K562 (cell line): ENCODE measurements at regions not wholly inside any gene's neighbourhood (a gene's known extent, or its start where the extent isn't known, plus 50 kb on each side); places are given as distances from the start of the nearest gene placed in this dataset.

Experiments
- ATAC-seq: fragments of 200-7000 bp; cut with Tn5 transposase; 3 replicates; pipeline ENCODE4 v1.9.1; 2020; ENCODE audit warnings: moderate library complexity
- BruUV-seq: library from RNA; stranded (reverse); fragments of 400-500 nt; replicated peaks from 2 replicates; lab custom pipeline; 2021; lab: Mats Ljungman, UMichigan
- CTCF ChIA-PET: fragments of 300-600 bp; formaldehyde crosslinking; extraction: SDS; loops from one replicate; lab custom pipeline; 2021; ENCODE audit warnings: low intra/inter-chr PET ratio; lab: Yijun Ruan, JAX
- POLR2A ChIA-PET: fragments of 300-600, 350-650 bp; sonication (Branson Sonifier 250); formaldehyde crosslinking; extraction: SDS; loops from one replicate; lab custom pipeline; 2021; ENCODE audit warnings: antibody characterized with exemption, inconsistent platforms; lab: Yijun Ruan, JAX
- DNase-seq, 4 experiments: peaks; one replicate each; pipeline versions ENCODE4 v3.0.0 to v3.0.0-alpha.2; 2011 to 2018; ENCODE audit warnings: low spot score in 3 of 4, mixed read lengths in 3 of 4; ENCODE audit errors: extremely low read depth in 1 of 4
- FAIRE-seq: peaks from 2 replicates; lab custom pipeline; 2011; peaks lifted over from hg19 to GRCh38; lab: Jason Lieb, UNC
- H2AFZ ChIP-seq: 2 replicates; pipeline ENCODE4 v1.6.0; 2011; ENCODE audit warnings: low read depth, low read length, control low read depth, inconsistent platforms
- H3K27ac ChIP-seq: fragments of 200-600 bp; 3 replicates; pipeline ENCODE4 v1.8.0; 2011; ENCODE audit warnings: low read depth, mild to moderate bottlenecking, control low read depth, inconsistent platforms, low read length, moderate library complexity, mixed read lengths; ENCODE audit errors: extremely low read depth
- H3K27me3 ChIP-seq, 2 experiments: fragments of 300-600 bp in 1 of 2; 2 replicates in 1 of 2; 3 replicates in 1 of 2; pipeline versions ENCODE4 v1.6.0 to v1.8.0; 2011; ENCODE audit warnings: inconsistent platforms in 2 of 2, low read length in 2 of 2, mild to moderate bottlenecking in 1 of 2, mixed read lengths in 1 of 2, moderate library complexity in 1 of 2; ENCODE audit not compliant: control insufficient read depth in 2 of 2, insufficient read depth in 2 of 2
- H3K36me3 ChIP-seq: fragments of 300-600 bp; 3 replicates; pipeline ENCODE4 v1.8.0; 2011; ENCODE audit warnings: mild to moderate bottlenecking, low read length, inconsistent platforms; ENCODE audit not compliant: control insufficient read depth, insufficient read depth
- H3K4me1 ChIP-seq, 2 experiments: fragments of 200-600 bp in 1 of 2; replicated peaks in 1 of 2; 2 replicates in 1 of 2; 3 replicates in 1 of 2; pipeline versions ENCODE4 v1.5.1 to v1.8.0; 2011; ENCODE audit warnings: inconsistent platforms in 2 of 2, low read length in 2 of 2, mild to moderate bottlenecking in 1 of 2, mixed read lengths in 1 of 2, moderate library complexity in 1 of 2; ENCODE audit not compliant: control insufficient read depth in 2 of 2, insufficient read depth in 2 of 2
- H3K4me2 ChIP-seq: 2 replicates; pipeline ENCODE4 v1.6.1; 2011; ENCODE audit warnings: low read length, control low read depth, inconsistent platforms, mixed read lengths; ENCODE audit not compliant: insufficient read depth
- H3K4me3 ChIP-seq: fragments of 200-600 bp; sonication (generic), shearing (Covaris generic); 2 replicates; pipeline ENCODE4 v1.5.1; 2016; ENCODE audit warnings: control low read depth, inconsistent platforms
- H3K79me2 ChIP-seq: fragments of 200-600 bp; 3 replicates; pipeline ENCODE4 v1.8.0; 2011; ENCODE audit warnings: low read length, inconsistent platforms; ENCODE audit not compliant: control insufficient read depth, insufficient read depth
- H3K9ac ChIP-seq, 2 experiments: 2 replicates each; pipeline versions ENCODE4 v1.6.0 to v1.6.1; 2011; ENCODE audit warnings: low read depth in 2 of 2, low read length in 2 of 2, control low read depth in 1 of 2, inconsistent platforms in 1 of 2, mild to moderate bottlenecking in 1 of 2, mixed read lengths in 1 of 2; ENCODE audit not compliant: insufficient read depth in 1 of 2
- H3K9me1 ChIP-seq: one replicate; pipeline ENCODE4 v1.6.0; 2011; ENCODE audit warnings: inconsistent platforms, mild to moderate bottlenecking, low read length, moderate library complexity; ENCODE audit not compliant: control insufficient read depth, insufficient read depth
- H3K9me3 ChIP-seq: replicated peaks from 2 replicates; pipeline ENCODE4 v1.5.1; 2011; ENCODE audit warnings: low read depth, low read length, inconsistent platforms; ENCODE audit not compliant: control insufficient read depth, insufficient read depth
- H4K20me1 ChIP-seq: replicated peaks from 2 replicates; pipeline ENCODE4 v1.6.1; 2011; ENCODE audit warnings: low read length, inconsistent platforms, mixed read lengths; ENCODE audit not compliant: control insufficient read depth, insufficient read depth
- EP400 ChIP-seq: fragments of 450-650 bp; IDR thresholded peaks from 2 replicates; pipeline ENCODE4 v1.6.1; 2017; ENCODE audit warnings: antibody characterized with exemption, mild to moderate bottlenecking, moderate library complexity
- ETV6 ChIP-seq, 3 experiments: fragments of 150-350 bp in 1 of 3; sonication (generic) in 1 of 3; formaldehyde crosslinking in 1 of 3; IDR thresholded peaks; 2 replicates each; pipeline versions ENCODE4 v1.6.1 to v1.8.0; 2014 to 2022; ENCODE audit warnings: borderline replicate concordance in 2 of 3, low read depth in 2 of 3, antibody characterized with exemption in 1 of 3, low read length in 1 of 3, mild to moderate bottlenecking in 1 of 3, missing genetic modification reagents in 1 of 3
- EZH2 ChIP-seq: IDR thresholded peaks from 2 replicates; pipeline ENCODE4 v1.6.1; 2012; ENCODE audit warnings: low read depth, mild to moderate bottlenecking, inconsistent platforms, low read length, borderline replicate concordance
- FOXA3 ChIP-seq, 2 experiments: fragments of 450-650 bp in 1 of 2; sonication (generic) in 1 of 2; formaldehyde crosslinking; IDR thresholded peaks in 1 of 2; conservative IDR thresholded peaks in 1 of 2; 2 replicates each; pipeline versions ENCODE4 v1.4.0 to v1.8.0; 2020 to 2022; ENCODE audit warnings: mild to moderate bottlenecking in 2 of 2, missing genetic modification reagents in 1 of 2
- FOXK1 ChIP-seq: sonication (generic); formaldehyde crosslinking; IDR thresholded peaks from 2 replicates; pipeline ENCODE4 v1.8.0; 2022; ENCODE audit warnings: missing genetic modification reagents, mild to moderate bottlenecking, borderline replicate concordance
- GATAD2A ChIP-seq: fragments of 450-650 bp; IDR thresholded peaks from 2 replicates; pipeline ENCODE4 v1.6.1; 2017
- LCOR ChIP-seq: sonication (generic); formaldehyde crosslinking; IDR thresholded peaks from 2 replicates; pipeline ENCODE4 v1.8.0; 2022; ENCODE audit warnings: mild to moderate bottlenecking, missing genetic modification reagents
- MTA1 ChIP-seq: fragments of 450-650 bp; IDR thresholded peaks from 2 replicates; pipeline ENCODE4 v1.6.1; 2017; ENCODE audit warnings: borderline replicate concordance
- PKNOX1 ChIP-seq: fragments of 450-650 bp; IDR thresholded peaks from 2 replicates; pipeline ENCODE4 v1.6.1; 2016
- POLR2A ChIP-seq: fragments of 450-650 bp; conservative IDR thresholded peaks from 2 replicates; pipeline ENCODE4 v1.6.1; 2016
- SMARCA4 ChIP-seq: fragments of 450-650 bp; IDR thresholded peaks from 2 replicates; pipeline ENCODE4 v1.6.1; 2016
- SRF ChIP-seq, 2 experiments: fragments of 250-450, 450-650 bp in 1 of 2; sonication (Bioruptor Pico) in 1 of 2; sonication (generic) in 1 of 2; formaldehyde crosslinking; IDR thresholded peaks; 2 replicates each; pipeline versions ENCODE4 v1.5.0 to v1.5.1; 2020 to 2022; ENCODE audit warnings: mild to moderate bottlenecking in 1 of 2, missing genetic modification reagents in 1 of 2
- ZBTB17 ChIP-seq: fragments of 450-650 bp; formaldehyde crosslinking; IDR thresholded peaks from 2 replicates; pipeline ENCODE4 v1.4.0; 2020; ENCODE audit warnings: mild to moderate bottlenecking
- ZNF184 ChIP-seq: sonication (generic); formaldehyde crosslinking; IDR thresholded peaks from 2 replicates; pipeline ENCODE4 v1.5.0; 2020; ENCODE audit warnings: missing genetic modification reagents
- ZNF764 ChIP-seq: fragments of 250-450 bp; sonication (Bioruptor Pico); IDR thresholded peaks from 2 replicates; pipeline ENCODE4 v1.4.0; 2020; ENCODE audit warnings: low read depth, mild to moderate bottlenecking, moderate library complexity
- WGBS: fragments of 100-300 bp; shearing (Covaris generic); methylation state at CpG from one replicate; pipeline ENCODE4 v1.1.6; 2016; ENCODE audit warnings: low coverage, mixed read lengths; ENCODE audit not compliant: insufficient coverage; ENCODE audit errors: missing lambda C conversion rate; 5-methylcytosine and 5-hydroxymethylcytosine counted together
- in situ Hi-C: fragments of 300-500 bp; cut with MboI; formaldehyde crosslinking; loops from 4 replicates; pipeline ENCODE4 v1.15.0; 2018; ENCODE audit warnings: inconsistent platforms, mixed read lengths
- intact Hi-C: fragments of 100-400 bp; cut with micrococcal nuclease; formaldehyde crosslinking; loops from 2 replicates; pipeline ENCODE4 v1.14.2; 2022
- TF ChIP-seq, protein P1 (sequence below): fragments of 250-450 bp; sonication (Bioruptor Pico); IDR thresholded peaks from 2 replicates; pipeline ENCODE4 v1.8.0; 2022; ENCODE audit warnings: moderate library complexity, mild to moderate bottlenecking, inconsistent platforms
- TF ChIP-seq, protein P2 (sequence below): sonication (generic); formaldehyde crosslinking; IDR thresholded peaks from 2 replicates; pipeline ENCODE4 v1.8.1; 2023; ENCODE audit warnings: missing genetic modification reagents, mild to moderate bottlenecking, borderline replicate concordance

DNA sequence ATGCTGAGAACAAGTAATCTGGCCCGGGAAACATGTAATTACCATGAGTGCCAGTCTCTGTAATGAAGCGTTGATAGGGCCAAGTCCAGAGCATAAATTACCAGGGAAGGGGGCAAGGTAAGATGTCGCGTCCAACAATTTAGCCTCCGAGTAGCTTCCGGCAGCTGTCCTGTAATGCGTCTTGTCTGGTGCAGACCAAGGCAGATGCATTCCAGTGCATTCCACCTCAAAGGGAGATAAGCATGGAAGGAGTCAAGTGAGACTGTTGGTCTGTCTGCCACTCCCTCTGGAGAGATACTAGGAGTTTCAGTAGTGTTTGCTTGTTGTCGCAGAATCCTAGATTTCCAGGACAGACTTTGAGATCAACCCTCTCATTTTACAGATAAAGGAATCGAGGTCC is 218.3 kb downstream of the AACS start (continued):
- TF ChIP-seq PKNOX1 (no peak), LCOR (CRISPR knock-in tag) (no peak), ZNF184 (CRISPR knock-in tag) (no peak), EP400 (no peak)
- TF ChIP-seq, protein P1, sequence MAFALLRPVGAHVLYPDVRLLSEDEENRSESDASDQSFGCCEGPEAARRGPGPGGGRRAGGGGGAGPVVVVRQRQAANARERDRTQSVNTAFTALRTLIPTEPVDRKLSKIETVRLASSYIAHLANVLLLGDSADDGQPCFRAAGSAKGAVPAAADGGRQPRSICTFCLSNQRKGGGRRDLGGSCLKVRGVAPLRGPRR (CRISPR knock-in tag) = no peak

GRCh38 chr12:125284087-125284486 is 218.9 kb downstream of the AACS start:
- no peaks in the 10 kb centered on the region for H3K9me1 ChIP-seq
- 0 out of 2 replicates have a peak, but pooled peaks cover 2% of the 10 kb centered on the region for H3K9me3 ChIP-seq
- no peak overlapping the region for H3K4me2 ChIP-seq
- peaks cover 8 to 24% of the 10 kb centered on the region in 2 experiments; a peak in 3 of 5 replicates for H3K27me3 ChIP-seq
- in situ Hi-C loops (no loop called here), intact Hi-C loops (no loop called here)
- H3K9ac ChIP-seq = no peak overlapping the region
- no peak overlapping the region for H3K27ac ChIP-seq
- ChIA-PET CTCF (no interaction called here), POLR2A (no interaction called here)
- H3K79me2 ChIP-seq = no peaks in the 10 kb centered on the region
- DNase-seq = no peak
- H3K4me1 ChIP-seq = no peaks in the 10 kb centered on the region
- FAIRE-seq = no peak
- H4K20me1 ChIP-seq = no peaks in the 10 kb centered on the region
- BruUV-seq = no TSS peak
- H2AFZ ChIP-seq = no peak overlapping the region
- no peaks in the 10 kb centered on the region for H3K36me3 ChIP-seq
- 0% methylated on average over 5 of the region's 5 CpGs for WGBS
- no peak overlapping the region for H3K4me3 ChIP-seq
- no peak for ATAC-seq
- TF ChIP-seq ZBTB17 = no peak
- TF ChIP-seq FOXA3 (CRISPR knock-in tag; conservative IDR thresholded peaks at IDR 0.05 in 1 of 2, IDR thresholded peaks at IDR 0.05 in 1 of 2) = no peak
- TF ChIP-seq ETV6 (IDR thresholded peaks at IDR 0.05; ENCODE audit: borderline replicate concordance in 1 of 2, low read depth in 2 of 2, low read length in 1 of 2) = no peak
- no peak for TF ChIP-seq ETV6 (CRISPR knock-in tag; IDR thresholded peaks at IDR 0.05; ENCODE audit: borderline replicate concordance)
- no peak for TF ChIP-seq MTA1
- TF ChIP-seq ZNF764 (CRISPR knock-in tag) = no peak
- no peak for TF ChIP-seq EZH2
- no peak for TF ChIP-seq SRF (CRISPR knock-in tag; IDR thresholded peaks at IDR 0.05)
- no peak for TF ChIP-seq POLR2A
- TF ChIP-seq SMARCA4 = no peak
- TF ChIP-seq, protein P2, sequence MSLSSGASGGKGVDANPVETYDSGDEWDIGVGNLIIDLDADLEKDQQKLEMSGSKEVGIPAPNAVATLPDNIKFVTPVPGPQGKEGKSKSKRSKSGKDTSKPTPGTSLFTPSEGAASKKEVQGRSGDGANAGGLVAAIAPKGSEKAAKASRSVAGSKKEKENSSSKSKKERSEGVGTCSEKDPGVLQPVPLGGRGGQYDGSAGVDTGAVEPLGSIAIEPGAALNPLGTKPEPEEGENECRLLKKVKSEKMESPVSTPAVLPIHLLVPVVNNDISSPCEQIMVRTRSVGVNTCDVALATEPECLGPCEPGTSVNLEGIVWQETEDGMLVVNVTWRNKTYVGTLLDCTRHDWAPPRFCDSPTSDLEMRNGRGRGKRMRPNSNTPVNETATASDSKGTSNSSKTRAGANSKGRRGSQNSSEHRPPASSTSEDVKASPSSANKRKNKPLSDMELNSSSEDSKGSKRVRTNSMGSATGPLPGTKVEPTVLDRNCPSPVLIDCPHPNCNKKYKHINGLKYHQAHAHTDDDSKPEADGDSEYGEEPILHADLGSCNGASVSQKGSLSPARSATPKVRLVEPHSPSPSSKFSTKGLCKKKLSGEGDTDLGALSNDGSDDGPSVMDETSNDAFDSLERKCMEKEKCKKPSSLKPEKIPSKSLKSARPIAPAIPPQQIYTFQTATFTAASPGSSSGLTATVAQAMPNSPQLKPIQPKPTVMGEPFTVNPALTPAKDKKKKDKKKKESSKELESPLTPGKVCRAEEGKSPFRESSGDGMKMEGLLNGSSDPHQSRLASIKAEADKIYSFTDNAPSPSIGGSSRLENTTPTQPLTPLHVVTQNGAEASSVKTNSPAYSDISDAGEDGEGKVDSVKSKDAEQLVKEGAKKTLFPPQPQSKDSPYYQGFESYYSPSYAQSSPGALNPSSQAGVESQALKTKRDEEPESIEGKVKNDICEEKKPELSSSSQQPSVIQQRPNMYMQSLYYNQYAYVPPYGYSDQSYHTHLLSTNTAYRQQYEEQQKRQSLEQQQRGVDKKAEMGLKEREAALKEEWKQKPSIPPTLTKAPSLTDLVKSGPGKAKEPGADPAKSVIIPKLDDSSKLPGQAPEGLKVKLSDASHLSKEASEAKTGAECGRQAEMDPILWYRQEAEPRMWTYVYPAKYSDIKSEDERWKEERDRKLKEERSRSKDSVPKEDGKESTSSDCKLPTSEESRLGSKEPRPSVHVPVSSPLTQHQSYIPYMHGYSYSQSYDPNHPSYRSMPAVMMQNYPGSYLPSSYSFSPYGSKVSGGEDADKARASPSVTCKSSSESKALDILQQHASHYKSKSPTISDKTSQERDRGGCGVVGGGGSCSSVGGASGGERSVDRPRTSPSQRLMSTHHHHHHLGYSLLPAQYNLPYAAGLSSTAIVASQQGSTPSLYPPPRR = no peak
- no peak for TF ChIP-seq GATAD2A
- no peak for TF ChIP-seq FOXK1
